ENCODE measurements at regions not wholly inside any gene's neighbourhood (a gene's known extent, or its start where the extent isn't known, plus 50 kb on each side); places are given as distances from the start of the nearest gene placed in this dataset.

DNA sequence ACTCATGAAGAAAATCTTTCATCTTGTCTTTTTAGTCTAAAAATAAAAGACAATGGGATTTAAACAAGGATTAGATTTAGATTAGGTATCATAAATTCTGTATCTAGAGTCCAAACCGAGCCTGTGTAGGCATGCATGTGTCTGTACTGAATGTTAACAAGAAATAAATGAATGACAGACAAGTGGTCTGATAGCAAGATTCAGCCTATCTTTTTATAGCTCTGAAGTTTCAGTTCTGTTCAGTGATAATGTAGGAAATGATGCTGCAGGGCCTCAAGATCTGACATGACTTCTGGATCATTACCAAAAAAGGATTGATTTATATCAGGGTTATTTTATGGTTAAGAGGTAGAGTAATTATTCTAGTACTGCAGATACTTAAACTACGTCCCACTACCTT lies 137.0 kb upstream of the ATP5MC3 start:
- CTCF ChIA-PET: interaction anchor here (1.0 to 1.5 kb wide), 2 partner anchors 10 to 45 kb away, joined by 3 to 5 read pairs; no protein-coding TSS in a partner anchor

More for the DNA sequence above, 137.0 kb upstream of the ATP5MC3 start:
- TF ChIP-seq CTCF (IDR thresholded peaks at IDR 0.05; ENCODE audit: extremely low read depth in 1 of 2, insufficient read depth in 1 of 2, low read depth in 1 of 2, low read length in 2 of 2): no peak
- TF ChIP-seq POLR2A (IDR thresholded peaks at IDR 0.05; ENCODE audit: low read depth, low read length): no peak
- no peak for TF ChIP-seq MAX (IDR thresholded peaks at IDR 0.05; ENCODE audit: insufficient read depth, insufficient read length)
- TF ChIP-seq POLR2AphosphoS5 (IDR thresholded peaks at IDR 0.05; ENCODE audit: insufficient read depth, low read depth, low read length): no peak
- no peak for TF ChIP-seq FOS (IDR thresholded peaks at IDR 0.05; ENCODE audit: borderline replicate concordance, insufficient read depth, low read length)
- no peak for TF ChIP-seq EZH2 (IDR thresholded peaks at IDR 0.05; ENCODE audit: borderline replicate concordance, low read depth, low read length, severe bottlenecking)
- no peak for TF ChIP-seq JUN (IDR thresholded peaks at IDR 0.05; ENCODE audit: borderline replicate concordance, insufficient read depth, insufficient read length, low read depth)
- no peak for TF ChIP-seq GATA2 (IDR thresholded peaks at IDR 0.05; ENCODE audit: insufficient read depth, insufficient read length, low read depth, low read length)
- TF ChIP-seq MYC (IDR thresholded peaks at IDR 0.05; ENCODE audit: low read depth, low read length): no peak
- no peak for FAIRE-seq
- no TSS peak for BruUV-seq (replicated peaks)
- no peak overlapping the region for H2AFZ ChIP-seq (ENCODE audit: low read depth, low read length)
- no peak for DNase-seq (ENCODE audit: low read depth, low spot score)
- H3K27me3 ChIP-seq (ENCODE audit: control insufficient read depth in 2 of 2, insufficient read depth in 2 of 2, low read length in 2 of 2): peaks cover 0 to 6% of the 10 kb centered on the region in 2 experiments
- H3K9me1 ChIP-seq (replicated peaks; ENCODE audit: control insufficient read depth, extremely low read depth, insufficient read depth, low read length): no peaks in the 10 kb centered on the region
- no peaks in the 10 kb centered on the region for H4K20me1 ChIP-seq (replicated peaks; ENCODE audit: control insufficient read depth, extremely low read depth, insufficient read depth, low read length)
- H3K36me3 ChIP-seq (ENCODE audit: control insufficient read depth in 2 of 2, extremely low read depth in 1 of 2, insufficient read depth in 2 of 2, low read length in 2 of 2): no peaks in the 10 kb centered on the region
- no peak overlapping the region for H3K4me3 ChIP-seq (replicated peaks in 1 of 3; ENCODE audit: insufficient read depth in 1 of 3, low read depth in 1 of 3, low read length in 3 of 3)
- POLR2A ChIA-PET: no interaction called here
- H3K27ac ChIP-seq (ENCODE audit: insufficient read depth, low read depth, low read length): no peak overlapping the region
- dilution Hi-C loops (cut with MboI; ENCODE audit: extremely low pct_ligation_motif_present, low sequenced_read_pairs) (no loop called here), intact Hi-C loops (cut with micrococcal nuclease) (no loop called here)
- no peak overlapping the region for H3K9ac ChIP-seq (replicated peaks; ENCODE audit: extremely low read depth, insufficient read depth, low read length)
- H3K4me2 ChIP-seq (ENCODE audit: insufficient read depth, low read length): no peak overlapping the region
- no peaks in the 10 kb centered on the region for H3K4me1 ChIP-seq (ENCODE audit: control insufficient read depth, extremely low read depth, insufficient read depth, low read length)
- no peaks in the 10 kb centered on the region for H3K9me3 ChIP-seq (replicated peaks; ENCODE audit: control insufficient read depth, insufficient read depth, low read length)
- H3K79me2 ChIP-seq (ENCODE audit: control insufficient read depth, insufficient read depth, low read length): no peaks in the 10 kb centered on the region

Data from endothelial cell of umbilical vein (primary cell).